ENCODE measurements at regions not wholly inside any gene's neighbourhood (a gene's known extent, or its start where the extent isn't known, plus 50 kb on each side); places are given as distances from the start of the nearest gene placed in this dataset.

DNA sequence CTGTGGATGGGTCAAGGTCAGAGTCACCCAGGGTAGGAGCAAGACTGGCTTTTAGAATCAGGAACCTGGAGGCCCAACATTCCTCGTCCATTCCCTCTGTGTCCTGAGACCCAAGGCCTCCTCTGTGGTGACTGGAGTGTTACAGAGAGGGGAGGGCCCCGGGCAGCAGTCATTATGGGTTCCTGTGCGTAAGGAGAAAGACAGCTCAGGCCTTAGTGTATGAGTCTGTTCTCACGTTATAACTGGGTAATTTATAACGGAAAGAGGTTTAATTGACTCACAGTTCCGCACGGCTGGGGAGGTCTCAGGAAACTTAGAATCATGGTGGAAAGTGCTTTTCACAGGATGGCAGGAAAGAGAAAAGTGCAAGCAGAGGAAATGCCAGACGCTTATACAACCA lies 422.3 kb downstream of the TCERG1L start:
- DNase-seq, result no peak

DNA sequence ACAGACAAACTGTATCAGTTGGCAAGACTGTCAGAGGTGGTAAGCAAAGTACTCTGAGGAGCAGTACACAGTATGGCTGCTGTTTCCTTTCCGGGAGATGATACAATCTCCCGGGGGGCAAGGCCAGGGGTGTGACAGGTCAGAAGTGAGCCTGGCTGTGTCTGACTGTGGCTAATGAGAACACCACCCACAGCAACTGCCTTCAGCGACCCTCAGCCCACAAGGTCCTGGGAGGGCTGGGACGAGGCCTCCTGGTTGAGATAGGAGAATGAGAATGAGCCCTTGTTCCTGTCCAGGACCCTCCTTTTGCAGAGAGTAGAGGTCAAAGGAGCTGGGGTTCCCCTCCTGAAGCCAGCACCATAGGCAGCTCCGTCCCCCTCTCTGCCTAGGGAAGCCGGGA lies 421.7 kb downstream of the TCERG1L start:
- DNase-seq, result no peak

DNA sequence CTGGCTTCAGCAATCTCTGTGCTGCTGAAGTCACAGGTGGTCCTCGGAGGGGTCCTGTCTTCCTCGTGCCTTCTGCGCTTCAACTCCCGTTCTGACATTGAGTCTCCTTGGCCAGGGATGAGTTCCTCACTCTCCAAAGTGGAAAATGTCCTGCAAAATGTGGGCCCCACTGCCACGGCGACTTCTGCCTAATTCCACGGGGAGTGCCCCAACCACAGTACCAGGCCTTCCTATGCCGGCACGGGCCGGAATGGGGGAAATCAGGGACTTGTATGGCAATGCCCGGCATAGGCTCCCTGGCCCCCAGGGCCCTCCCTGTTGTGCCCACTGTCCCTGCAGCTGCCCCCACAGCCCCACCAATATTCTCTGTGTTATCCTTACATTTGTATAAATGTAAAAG lies 420.5 kb downstream of the TCERG1L start:
- no peak for DNase-seq

DNA sequence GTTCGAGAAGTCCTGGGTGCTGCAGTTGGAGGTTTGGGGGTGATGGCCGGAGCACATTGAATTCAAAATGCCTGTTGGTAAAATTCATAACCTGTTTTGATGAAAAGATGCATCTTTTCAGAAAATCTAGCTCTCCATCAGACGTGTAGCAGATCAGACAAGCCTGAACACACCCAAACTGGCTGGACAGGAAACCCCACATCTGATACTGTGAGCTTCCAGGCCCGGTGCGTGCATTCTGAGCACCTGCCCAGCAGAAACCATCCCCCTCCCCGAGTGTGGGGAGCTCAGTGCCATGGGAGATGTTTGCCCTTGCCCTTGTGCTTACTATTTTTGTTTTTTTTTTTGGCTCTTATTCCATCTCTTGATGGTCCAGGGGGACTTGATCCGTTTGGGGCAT lies 417.1 kb downstream of the TCERG1L start:
- DNase-seq, result no peak

DNA sequence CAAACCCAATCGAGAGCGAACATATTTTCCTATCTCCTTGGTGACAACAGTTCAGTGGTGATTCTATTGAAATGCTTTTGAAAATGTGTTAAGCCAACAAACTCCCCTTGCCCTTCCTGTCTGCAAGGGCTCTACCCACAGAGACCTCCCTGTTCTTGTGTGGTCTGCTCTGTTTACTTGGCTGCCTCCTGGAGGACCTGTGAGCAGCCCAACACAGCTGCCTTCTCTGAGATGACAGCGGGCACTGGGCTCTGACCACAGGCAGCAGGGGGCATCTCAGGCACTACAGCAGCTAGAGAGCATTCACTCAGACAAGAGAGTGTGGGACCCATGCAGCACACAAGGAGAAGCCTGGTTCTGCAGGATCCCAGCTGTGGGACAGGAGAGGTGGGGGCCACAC lies 416.4 kb downstream of the TCERG1L start:
- no peak for DNase-seq

GRCh38 chr10:130897815-130898214 lies 413.7 kb downstream of the TCERG1L start:
- no peak for DNase-seq

GRCh38 chr10:130898381-130898780 lies 413.1 kb downstream of the TCERG1L start:
- DNase-seq, result no peak

DNA sequence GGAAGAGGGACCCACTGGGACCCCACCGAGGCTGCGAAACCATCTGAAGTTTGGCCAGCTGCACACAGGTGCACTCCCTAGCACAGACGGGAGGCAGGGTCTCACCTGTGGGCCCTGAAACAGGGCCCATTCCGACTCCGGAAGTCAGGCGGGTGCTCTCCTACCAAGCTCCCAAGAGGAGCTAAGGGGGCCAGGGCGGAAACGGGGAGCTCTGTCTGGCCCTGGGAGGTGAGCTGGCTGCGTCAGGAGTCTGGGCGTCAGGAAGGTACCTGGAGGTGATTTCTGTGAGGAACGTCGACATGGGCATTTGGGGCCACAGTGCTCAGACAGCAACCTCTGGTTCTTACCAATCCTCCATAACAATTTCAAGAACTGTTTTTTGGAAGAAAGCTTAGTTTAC lies 411.7 kb downstream of the TCERG1L start:
- no peak for DNase-seq

DNA sequence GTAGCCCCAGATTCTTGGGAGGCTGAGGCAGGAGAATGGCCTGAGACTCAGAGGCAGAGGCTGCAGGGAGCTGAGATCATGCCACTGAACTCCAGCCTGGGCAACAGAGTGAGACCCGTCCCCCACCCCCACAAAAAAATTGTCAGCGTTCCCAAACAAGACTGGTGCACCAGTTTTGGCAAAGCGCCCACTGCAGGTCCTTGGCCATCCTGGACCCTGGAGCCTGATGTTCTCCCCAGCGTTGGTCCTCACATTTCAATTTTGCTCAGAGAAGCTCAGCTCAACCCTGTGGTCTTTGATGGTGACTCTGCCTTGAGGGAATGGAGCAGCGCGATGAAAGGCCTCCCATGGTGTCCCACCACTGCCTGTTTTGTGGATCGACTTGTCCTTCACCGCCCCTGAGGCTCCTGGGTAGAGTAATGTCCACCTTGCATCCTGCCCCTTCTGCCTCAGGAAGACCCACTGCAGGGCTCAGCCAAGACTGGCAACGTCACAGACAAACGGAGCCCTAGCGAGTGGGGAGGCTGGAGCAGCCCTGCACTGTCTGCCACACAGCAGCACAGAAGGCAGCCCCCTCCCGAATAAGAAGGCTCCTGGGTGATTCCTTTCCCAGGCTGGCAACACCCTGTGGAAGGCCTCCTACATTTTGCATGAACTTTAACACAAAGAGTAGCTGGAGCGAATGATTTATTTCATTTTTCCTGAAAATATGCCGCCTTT lies 410.9 kb downstream of the TCERG1L start:
- DNase-seq, result no peak

DNA sequence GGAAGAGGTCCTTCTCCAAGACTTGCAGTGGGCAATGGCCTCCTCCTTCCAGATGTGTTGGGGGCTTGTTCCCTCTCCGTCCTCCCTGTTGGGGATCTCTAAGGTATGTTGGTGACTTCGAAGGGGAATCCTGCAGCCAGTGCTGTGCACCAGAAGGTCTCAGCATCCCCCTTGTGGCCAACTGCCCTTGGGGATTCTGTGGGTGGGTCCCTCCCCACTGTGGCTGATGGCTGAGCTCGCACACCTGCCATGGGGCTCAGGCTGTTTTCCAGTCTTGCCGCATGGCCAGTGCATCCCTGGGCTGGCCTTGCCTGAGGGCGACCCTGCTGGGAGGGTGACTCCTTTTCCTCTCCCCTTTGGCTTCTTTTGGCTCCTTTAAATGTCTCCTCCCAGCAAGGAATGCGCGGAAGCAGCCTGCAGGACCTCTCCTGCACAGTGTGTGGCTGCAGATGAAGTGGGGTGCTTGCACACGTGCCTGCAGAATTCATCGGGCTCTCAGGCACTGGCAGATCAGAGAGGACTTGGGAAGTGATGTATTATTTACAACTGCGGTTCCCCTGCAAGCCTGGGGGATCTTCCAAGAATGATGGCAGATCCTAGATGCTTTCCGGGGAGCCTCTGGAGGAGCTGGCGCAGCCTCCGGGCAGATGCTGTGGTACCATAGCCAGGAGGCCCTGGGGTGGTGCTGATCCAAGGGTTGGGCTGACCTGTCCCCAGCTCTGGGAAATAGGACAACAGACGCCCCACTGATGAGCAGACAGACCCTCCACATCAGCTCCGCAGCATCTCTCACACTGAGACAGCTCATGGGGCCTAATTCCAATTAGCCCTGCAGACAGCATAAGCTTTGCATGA lies 410.0 kb downstream of the TCERG1L start:
- no peak for DNase-seq

GRCh38 chr10:130902471-130902870 lies 409.1 kb downstream of the TCERG1L start:
- no peak for DNase-seq

DNA sequence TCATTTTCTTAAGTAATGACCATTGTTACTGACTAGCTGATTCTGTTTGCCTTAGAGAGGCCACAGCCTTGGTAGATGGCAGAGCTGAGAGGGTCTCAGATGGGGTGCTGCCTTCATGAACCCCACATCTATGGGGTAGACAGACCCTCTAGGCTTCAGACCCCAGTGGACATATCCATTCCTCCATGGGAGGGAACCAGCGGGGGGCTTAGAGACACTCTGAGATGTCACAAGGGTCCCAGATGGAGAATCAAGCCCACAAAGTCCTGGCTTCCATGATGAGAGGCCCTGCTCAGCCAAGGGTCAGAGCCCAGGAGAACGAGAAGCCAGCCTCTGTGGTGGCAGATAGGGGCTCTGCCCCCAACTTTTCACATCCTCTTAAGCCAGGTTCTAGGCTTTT lies 408.6 kb downstream of the TCERG1L start:
- no peak for DNase-seq

DNA sequence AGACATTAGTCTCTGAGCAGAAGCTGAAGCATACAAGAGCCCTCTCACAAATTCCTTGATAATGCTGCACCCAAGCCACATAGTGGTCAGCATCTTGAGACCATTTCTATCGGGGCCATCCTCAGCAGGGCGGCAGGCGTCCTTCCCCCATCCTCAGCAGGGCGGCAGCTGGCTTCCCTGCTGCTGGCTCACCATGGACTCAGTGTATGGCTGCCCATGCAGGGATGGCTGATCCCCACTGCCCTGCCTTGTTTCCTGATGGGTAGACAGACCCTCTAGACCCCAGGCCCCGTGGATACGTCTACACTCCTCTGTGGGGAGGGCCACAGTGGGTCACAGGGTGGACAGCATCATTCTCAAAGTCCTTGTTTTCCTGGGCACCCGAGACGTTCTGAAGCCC lies 406.8 kb downstream of the TCERG1L start:
- no peak for DNase-seq

DNA sequence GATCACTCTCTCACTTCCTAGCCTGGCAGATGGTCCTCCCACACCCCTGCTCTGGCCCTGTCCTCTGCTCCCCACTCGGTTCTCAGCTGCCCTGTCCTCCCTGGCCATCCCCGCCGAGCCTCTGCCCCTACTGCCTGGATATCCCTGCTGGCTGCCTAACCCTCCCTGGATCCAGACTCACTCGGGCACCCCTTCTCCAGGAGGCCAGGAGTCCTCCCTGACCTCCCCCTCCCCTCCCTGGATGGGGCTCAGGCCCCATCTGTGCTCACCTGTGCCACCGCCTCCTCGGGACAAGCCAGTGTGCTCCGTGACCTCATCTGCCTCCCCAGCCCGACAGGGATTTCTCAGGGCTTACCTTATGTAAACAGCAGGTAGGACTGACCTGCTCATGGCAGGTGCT lies 406.1 kb downstream of the TCERG1L start:
- no peak for DNase-seq

DNA sequence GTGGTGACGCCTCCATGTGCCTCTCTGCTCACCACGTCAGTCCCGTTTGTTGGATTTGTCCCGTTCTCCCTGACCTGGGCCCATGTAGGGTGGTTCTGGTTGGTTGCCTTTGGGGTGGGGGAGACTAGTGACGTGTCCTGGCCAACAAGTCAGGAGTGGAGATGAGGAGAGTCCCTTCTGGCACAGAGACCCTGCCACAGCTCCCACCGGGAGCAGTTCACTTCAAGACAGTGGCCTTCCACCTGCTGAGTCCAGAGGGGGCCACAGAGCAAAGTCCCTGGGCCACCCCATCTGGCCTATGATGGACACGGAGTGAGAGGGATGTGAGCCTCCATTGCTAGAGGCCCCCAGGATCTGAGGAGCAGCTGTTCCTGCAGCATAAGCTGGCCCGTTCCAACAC lies 405.6 kb downstream of the TCERG1L start:
- no peak for DNase-seq

- no peak for DNase-seq
Observed at GRCh38 chr10:130910848-130911247, 400.7 kb downstream of the TCERG1L start.

DNA sequence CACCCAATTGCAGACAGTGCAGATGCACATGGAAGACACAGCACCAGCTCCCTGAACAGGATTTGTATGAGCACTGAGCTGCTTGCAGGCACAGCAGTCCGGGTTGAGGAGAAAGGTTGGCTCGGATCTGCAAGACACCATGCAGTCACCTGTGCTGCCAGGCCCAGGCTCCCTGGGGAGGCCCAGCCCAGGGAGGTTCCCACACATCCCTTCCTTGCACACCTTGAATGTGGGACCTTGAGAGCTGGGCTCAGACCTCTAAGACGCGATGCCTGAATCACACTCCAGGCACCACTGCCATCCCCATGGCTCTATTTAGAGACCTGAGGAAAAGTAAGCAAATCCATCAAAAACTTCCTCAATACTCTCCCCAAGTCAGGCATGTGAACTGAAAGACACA lies 397.7 kb downstream of the TCERG1L start:
- DNase-seq, result no peak

- no peak for DNase-seq
Observed at GRCh38 chr10:130914367-130914766, 397.2 kb downstream of the TCERG1L start.

- DNase-seq, result no peak
Observed at GRCh38 chr10:130915065-130915464, 396.5 kb downstream of the TCERG1L start.

DNA sequence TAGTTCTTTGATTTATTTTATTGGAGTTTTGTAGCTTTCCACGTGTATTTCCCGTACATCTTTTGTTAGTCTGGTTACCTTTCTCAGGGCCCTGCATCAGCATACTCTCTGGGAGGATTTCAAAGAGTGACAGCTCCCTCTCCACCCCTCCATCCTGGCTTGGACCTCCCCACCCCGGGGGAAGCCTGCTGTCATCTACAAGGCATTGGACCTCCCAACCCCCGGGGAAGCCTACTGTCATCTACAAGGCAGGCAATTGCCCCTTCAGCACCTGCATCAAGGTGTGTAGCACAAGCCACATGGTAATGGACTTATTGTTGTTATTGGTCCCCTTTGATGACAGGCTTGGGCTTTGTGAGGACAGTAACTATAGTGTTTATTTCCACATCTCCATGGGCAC lies 390.1 kb downstream of the TCERG1L start:
- no peak for DNase-seq

DNA sequence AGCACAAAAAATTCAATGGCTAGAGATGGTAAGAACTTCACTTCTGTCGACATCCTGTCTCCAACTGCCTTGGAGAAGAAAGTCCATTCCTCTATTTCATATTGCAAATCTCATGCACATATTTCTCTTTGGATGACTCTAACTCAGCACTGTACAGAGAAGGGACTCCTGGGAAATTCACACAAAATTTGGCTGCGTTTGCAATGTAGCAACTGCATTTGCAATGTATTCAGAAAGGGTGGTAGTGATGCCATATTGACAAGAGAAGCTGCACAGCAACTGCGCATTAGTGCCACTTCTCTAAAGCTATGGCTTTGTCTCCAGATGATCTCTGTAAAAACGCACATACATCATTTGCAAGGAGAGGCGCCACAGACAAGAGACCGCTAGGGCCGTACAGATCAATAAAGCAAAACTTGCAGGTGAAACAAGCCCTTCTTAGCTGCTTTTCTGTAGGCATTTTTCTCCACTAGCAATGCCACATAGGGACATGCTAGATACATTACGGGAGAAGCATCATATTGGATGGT lies 389.5 kb downstream of the TCERG1L start:
- DNase-seq, result no peak

DNA sequence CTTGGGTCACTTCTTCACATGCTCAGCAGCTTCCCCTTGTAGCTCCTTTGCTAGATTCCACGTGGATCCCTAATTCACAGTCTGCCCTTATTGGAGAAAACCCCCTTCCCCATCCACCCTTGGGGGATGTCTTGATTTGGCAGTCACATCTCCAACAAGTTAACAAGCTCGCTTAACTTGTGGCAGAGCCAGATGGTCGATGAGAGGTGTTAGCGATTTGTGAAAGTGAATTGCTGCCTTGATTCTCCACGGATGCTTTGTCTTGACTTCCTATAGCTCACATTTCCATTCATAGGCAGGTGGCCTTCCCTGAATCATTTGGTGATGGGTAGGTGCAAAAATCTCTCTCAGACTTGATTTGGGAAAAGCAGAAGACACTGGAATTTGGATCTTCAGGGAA lies 387.9 kb downstream of the TCERG1L start:
- DNase-seq, result no peak

- no peak for DNase-seq
Observed at GRCh38 chr10:130924138-130924819, 387.2 kb downstream of the TCERG1L start.

GRCh38 chr10:130926442-130926841 lies 385.1 kb downstream of the TCERG1L start:
- DNase-seq, result no peak
